ENCODE measurements at regions not wholly inside any gene's neighbourhood (a gene's known extent, or its start where the extent isn't known, plus 50 kb on each side); places are given as distances from the start of the nearest gene placed in this dataset.
"Not testable (repeated sequence)": the region's sequence is repeated elsewhere in the genome, so short reads cannot be mapped to it uniquely, and the experiment has no call there.

DNA sequence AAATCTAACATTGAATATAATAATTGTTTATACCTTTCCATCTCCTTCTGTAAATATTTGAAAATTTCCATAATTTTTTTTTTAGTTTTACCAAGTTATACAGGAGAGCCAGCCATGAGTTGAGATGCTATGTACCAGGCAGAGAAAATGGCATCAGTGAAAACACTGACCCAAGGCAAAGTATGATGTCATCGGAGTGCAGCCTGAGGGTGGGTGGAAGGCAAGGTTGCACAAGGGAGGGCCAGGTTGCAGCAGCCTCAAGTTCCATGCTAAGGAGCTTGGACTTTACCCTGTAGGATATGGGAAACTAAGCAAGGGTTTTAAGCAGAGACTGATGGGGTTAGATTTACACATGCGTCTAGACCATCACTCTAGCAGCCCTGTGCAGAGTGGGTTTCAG lies 441.1 kb downstream of the BCAT1 start:
- DNase-seq (ENCODE audit: low spot score) = no peak

DNA sequence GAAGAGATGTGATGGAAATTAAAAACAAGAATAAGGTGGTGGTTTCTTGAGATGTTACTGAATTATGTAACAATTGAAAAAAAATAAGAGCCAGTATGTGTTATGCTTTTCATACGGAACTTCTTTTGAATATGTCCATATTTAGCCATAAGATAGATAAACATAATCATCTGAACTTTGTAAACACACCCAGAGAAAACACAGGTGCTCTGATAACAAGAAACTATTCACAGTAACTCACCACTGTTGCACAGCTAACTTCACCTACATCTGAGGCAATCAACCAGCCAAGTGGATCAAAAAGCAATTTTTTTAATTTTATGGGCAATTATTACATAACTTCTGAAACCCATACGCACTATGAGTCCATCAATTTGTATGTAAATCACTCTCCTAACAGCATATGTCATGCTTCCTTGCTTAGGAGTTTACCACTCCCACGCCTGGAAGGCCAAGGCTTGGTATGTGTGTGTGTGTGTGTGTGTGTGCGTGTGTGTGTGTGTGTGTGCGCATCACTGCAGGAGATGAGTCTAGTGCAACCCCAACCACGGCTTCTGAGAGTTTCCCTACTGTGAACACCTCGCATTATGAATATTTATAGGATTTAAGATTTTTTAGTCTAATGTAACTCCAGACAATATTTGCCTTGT lies 443.4 kb downstream of the BCAT1 start:
- no peak for DNase-seq (ENCODE audit: low spot score)

DNA sequence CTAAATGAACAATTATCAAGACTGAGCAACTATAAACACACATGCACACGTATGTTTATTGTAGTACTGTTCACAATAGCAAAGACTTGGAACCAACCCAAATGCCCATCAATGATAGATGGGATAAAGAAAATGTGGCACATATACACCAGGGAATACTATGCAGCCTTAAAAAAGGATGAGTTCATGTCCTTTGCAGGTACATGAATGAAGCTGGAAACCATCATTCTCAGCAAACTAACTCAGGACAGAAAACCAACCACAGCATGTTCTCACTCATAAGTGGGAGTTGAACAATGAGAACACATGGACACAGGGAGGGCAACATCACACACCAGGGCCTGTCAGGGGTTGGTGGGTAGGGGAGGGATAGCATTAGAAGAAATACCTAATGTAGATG lies 445.4 kb downstream of the BCAT1 start:
- not testable (repeated sequence) for DNase-seq (ENCODE audit: low spot score)

DNA sequence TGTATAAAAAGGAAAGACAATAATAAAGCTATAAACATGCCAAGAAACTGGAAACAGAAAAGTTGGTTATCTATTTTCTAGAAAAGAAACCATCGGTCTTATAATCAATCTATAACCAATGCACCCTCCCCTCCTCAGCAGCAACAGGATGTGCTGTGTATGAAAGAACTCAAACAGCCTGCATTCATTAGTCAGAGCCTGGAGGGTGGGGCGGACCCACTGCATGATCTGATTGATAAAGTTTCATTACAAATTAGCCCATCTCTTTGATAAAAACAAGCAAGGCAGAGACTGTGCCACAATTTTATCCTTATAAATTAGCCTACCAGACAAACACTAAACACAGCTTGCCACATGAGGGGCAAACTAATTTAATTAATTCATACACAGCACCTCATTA lies 448.1 kb downstream of the BCAT1 start:
- DNase-seq (ENCODE audit: low spot score) = no peak

DNA sequence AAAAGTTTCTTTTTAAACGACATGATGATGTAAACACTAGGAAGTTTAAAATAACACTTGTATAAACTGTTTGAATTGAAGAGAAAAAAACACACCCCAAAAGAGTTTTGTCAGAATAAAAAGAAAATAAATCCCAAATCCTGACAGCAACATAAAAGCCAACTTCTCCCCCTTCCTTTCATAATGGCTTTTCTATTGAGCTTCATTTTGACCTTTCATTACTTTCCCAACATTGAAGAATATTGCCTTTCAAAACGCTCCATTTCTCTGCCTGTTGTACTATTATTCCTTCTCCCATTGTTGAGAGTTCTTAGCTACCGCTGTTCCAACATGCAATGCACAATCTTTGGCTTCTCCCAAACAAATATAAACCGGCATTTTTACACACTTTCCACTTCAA lies 448.5 kb downstream of the BCAT1 start:
- no peak for DNase-seq (ENCODE audit: low spot score)

DNA sequence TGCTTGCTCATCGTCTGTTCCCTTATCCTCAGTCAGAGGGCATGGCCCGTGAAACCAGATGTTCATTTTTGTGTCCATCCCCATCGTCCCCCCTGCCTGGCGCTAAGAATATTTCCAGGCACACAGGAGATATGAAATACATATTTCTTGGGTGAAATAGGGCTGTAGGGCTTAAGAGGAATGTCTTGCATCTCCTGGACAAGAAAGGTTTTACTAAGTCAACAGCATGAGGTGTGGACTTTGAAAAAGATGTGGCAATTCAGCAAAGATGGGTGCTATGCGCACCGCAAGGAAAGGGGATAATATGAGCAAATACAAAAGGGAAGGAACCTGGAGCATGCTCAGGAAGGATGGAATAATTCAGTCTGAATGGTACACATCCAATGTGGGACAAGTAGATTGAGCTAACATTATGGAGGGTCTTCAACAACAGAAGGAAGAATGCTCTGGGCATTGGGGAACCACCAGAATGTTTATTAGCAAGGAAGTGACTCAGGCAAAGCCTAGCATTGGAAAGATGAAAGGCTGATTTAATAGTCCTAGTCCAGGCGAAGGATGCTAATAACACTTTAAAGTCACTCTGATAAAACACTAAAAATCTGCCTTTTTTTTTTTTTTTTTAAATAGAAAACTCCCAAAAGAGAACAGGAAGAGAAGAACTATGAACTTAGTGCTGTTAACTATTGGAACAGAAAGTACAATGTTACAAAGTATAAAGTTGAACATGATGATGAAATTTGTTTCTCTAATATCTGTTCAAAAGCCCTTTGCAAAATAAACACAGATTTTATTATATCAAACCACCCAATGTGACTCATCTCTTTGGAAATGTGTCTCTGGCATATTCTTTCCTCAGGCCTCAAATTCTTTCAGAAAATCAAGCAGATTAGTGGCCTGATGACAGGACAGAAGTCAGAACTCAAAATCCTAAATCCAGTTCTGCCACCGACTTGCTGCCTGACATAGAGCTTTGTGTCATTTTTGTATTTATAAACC lies 449.5 kb downstream of the BCAT1 start:
- no peak for DNase-seq (ENCODE audit: low spot score)

DNA sequence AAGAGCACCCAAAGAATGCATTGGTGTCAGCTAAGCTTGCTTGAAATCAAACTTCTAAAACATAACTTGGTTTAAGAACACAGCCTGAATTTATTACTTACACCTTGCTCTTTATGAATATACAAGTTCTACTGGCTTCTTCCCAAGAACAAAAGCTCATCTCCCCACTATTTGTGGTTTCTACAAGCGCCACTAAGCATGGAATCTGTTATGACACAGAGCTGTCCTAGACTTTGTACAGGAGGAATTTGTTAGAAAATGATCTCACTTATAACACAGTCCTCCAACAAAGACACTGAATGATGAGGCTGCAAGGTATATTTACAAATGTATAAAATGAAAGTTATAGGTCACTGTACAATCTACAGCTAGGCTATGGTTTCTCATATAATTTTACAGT lies 452.1 kb downstream of the BCAT1 start:
- no peak for DNase-seq (ENCODE audit: low spot score)

DNA sequence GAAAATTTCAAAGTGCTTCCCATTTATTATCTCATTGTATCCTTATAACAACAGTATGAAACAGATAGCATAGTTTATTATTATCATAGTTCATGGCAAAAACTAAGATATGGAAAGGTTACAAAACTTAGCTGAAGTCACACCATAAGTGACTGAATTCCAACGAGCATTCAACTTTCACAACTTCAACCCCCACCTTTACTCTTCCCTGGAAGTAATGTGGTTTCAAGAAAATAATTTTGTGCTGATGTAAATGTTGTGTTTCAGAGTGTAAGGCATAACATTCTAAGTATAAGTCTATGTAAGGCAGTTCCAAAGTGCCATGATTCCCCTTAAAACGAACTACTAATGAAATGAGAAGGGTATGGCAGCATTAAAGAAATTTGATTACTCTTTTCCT lies 454.5 kb downstream of the BCAT1 start:
- DNase-seq (ENCODE audit: low spot score) = no peak

DNA sequence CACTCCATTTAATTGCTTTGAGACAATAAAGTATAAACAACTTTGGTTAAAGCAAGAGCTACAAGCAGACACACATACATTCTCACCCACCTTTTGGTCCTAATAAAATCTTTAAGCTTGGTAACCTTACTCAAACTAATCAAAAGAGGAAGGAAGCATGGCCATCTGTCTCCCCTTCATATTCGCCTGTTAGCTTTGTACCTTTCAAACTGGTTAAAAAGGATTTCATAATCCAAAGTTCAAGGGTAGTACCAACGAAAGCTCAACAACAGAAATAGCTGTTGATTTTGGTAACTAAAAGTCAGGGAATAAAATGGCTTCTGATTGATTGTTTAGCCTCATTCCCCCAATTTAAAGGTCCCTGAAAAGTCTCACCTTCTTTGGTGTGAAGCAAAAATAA lies 456.9 kb downstream of the BCAT1 start:
- no peak for DNase-seq (ENCODE audit: low spot score)

DNA sequence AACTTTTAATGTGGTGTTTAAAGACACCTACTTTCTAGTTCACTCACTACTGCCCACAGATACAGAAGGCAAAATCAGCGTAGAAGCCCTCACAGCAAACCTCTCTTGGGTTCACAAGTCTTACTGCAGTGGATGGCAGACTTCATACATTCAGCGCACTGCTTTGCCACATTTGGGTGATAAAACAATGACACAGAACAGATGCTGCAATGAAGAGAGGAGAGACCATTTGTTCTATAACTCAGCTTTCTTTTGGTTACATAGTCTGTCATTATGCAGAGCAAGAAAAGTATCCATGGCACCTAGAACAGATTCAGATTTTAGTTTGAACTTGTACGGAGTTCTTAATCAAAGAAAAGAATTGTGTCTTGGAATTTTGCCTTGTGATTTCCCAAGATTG lies 459.0 kb downstream of the BCAT1 start:
- DNase-seq (ENCODE audit: low spot score) = no peak

DNA sequence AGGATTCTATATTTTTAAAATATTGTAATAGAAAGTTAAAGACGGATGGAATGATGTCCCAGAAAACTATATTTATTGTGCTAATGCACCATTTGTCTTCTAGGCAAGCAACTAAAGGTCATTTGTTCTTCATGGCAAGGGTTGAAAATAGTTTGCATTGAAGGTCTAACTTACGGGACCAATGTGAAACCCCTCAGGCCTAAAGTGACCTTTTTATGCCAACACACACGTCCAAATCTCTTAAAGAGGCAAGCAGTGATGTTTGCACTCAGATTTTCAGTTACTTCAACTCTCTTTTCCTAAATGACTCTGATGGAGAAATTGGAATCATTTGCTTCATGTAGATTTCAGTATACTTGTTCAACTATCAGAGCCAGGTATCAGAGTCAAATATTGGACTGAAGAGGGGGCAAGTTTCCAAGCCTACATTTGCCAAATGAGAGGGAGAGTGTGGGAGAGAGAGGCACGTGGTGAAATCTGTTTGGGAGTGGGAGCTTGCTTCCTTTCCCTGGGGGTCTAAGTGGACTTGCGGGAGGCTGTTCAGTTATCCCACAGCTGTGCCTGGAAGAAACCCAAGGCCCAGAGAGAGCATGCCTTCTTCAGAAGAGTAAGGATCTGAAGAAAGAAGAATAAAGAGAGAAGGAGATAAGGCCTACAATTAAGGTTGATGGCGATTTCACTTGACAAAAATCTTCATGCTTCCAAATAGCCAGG lies 459.8 kb downstream of the BCAT1 start:
- no peak for DNase-seq (ENCODE audit: low spot score)

DNA sequence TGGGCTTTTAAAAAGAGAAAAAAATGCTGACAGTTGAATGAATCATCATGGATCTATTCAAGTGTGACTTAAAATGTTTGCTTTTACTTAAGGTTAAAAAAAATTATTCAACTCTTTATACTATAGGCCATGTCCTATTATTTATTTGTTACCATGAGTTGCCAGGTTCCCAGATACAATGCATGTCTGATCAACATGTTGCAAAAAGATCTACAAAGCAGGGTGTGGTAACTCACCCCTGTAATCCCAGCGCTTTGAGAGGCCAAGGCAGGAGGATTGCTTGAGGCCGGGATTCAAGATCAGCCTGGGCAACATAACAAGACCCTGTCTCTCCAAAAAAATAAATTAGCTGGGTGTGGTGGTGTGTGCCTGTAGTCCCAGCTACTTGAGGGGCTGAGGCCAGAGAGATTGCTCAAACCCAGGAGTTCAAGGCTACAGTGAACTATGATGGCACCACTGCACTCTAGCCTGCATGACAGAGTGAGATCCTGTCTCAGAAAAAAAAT lies 460.8 kb downstream of the BCAT1 start:
- no peak for DNase-seq (ENCODE audit: low spot score)

DNA sequence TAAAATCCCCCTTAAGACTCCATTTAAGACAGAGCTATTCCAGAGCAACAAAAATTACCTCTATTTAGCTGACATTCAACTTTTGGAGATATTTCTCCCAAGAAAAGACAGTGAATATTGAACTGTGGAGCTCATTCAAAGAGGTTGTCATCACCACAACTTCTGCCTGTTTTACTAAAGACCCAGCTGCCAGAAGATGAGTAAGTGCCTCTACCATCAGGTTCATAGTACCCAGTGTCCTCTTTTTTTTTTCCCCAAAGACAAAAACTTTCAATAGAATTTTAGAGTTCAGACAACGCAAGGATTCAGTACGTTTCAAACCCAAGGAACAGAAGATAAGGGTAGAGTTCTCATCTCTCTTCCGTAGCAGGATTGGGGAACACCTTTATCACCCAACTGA lies 461.3 kb downstream of the BCAT1 start:
- DNase-seq (ENCODE audit: low spot score) = no peak

DNA sequence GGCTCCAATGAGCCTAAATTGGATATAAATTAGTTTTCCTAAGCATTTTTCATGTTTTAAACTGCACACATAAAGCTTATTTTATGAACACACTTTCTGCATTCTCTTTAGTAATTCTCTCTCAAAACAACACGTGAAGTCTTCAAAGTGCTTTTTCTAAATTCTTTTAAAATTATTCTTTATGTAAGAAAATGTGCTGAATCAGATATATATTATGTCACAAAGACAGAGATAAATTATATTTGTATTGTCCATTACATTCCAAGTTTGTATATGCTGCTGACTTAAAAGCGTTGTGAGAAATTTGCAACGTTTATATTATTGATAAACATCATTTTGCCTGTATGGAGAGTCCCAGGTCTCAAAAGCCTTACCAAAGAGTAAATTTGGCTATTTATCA lies 465.2 kb downstream of the BCAT1 start:
- no peak for DNase-seq (ENCODE audit: low spot score)

DNA sequence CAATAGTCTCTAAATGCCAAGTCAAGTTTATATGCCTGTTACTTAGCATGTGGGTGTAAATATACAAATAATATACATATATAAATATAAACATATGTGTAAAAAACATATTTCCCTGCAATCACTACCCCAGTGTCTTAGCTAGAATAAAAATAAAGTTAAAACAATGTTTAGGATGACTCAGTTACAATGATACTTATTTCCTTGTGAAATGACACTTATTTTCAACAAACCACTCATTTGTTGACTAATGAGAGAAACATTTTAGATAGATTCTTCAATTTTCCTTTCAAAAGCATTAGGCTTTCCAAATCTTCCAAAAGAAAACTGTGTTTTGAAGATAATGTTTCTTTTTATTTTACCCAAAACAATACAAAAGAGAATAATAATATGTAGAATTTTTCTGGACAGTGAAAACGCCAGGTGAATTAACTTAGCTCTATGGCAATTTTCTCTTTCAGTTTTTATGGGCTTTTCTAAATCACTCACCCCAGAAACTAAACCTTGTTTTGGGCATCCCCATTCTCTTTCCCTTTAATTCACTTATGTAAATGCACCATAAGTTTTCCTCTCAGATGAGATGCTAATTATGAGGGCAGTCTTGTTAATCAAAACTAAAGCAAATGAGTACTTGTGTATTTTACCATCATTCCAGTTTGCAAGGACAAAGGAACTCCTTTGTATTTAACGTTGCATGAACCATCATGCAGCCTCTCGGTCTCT lies 465.9 kb downstream of the BCAT1 start:
- DNase-seq (ENCODE audit: low spot score) = no peak

DNA sequence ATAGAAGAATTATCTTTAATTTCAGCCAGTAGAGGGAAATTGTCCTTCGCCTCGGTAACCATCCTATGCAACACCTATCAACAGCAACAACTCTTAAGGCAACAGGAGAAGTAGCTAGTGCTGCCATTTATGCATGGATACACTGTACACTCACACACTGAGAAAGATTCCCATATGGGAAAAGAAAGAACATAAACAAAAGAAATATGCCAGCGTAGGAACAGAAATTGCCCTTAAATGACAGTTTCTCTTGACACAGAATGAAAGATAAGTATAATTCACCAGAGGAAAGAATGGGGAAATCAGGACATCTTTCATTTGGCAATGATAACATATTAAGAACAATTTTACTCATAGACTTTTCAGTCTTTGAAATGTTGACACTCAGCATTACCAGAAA lies 466.9 kb downstream of the BCAT1 start:
- DNase-seq (ENCODE audit: low spot score) = no peak

DNA sequence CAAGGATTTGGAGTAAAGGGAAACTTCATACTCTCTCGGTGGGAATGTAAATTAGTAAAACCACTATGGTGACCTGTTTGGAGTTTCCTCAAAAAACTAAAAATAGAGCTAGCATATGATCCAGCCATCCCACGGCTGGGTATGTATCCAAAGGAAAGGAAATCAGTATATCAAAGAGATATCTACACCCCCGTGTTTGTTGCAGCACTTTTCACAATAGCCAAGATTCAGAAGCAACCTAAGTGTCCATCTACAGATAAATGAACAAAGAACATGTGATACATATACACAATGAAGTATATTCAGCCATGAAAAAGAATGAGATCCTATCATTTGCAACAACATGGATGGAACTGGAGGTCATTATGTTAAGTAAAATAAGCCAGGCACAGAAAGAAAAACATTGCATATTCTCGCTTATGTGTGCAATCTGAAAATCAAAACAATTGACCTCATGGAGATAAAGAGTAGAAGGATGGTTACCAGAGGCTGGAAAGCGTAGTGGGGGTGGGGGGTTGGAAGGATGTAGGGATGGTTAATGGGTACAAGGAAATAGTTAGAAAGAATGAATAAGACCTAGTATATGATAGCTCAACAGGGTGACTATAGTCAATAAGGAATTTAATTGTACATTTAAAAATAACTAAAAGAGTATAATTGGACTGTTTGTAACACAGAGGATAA lies 468.0 kb downstream of the BCAT1 start:
- DNase-seq (ENCODE audit: low spot score) = no peak

DNA sequence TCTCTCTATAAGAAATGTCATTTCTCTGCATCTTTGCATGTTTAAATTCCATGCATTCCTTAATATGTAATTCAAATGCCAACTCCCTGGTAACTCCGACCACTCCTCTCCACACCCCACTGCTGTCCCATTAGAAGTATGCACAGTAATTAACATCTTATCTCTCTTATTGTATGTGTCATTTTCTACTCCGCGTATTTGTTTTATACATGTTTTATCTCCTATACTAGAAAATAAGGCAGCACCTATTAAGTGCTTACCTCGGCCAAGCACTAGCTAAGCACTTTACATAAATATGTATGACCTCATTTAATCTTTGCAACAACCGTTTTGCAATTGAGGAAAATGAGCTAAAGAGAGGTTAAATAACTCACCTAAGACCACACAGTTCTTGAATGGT lies 469.8 kb downstream of the BCAT1 start:
- DNase-seq (ENCODE audit: low spot score) = no peak

DNA sequence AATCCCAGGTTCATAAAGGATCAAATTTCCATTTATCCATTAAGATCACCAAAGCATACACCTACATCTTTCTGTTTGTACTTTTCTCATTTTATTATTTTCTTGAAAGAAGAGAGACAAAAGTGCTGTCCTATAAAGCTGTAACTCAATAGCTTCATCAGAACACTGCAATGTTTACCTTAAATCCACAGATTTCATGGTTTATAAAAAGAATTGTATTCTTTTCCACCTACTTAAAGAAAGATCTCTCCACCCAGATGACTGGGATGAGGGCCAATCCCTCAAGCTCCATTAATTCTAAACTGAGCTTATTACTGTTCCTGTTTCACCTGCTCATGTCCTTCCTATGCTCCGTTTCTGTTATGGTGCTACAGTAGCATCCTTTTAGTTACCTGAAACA lies 470.6 kb downstream of the BCAT1 start:
- no peak for DNase-seq (ENCODE audit: low spot score)

DNA sequence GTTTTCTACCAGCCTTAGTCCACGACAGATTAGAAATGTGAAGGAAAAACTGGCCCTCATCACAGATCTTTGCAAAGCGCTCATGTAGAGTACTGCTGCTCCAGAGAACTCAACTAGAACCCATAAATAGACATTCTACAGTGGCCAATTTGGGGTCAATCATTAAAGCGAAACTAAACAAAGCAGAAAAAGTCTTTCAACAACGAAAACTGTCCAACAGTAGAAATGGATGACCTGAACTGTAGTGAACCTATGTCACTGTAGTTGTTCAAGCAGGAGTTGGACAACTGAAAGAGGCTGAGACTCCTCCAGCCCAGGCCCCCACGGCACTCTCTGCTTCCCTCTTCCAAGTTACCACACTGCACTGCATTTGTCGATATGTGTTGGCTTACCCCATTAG lies 472.6 kb downstream of the BCAT1 start:
- DNase-seq (ENCODE audit: low spot score) = no peak

DNA sequence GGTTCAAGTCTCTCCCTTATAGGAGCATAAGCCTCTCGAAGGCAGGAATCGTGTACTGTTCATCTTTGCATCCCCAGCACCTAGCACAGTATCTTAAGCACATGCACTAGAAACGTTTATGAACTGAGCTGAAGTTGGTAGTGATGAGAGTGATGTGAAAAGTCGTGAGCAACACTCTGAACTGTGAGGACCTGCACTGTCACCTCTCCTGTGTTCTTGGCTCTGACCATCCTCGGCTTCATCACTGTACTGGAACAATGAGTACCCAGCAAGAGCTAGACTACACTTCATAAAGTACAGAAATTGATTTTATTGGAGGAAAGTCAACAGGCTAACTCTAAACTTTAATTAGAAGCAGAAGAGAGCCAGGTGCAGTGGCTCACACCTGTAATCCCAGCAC lies 473.6 kb downstream of the BCAT1 start:
- no peak for DNase-seq (ENCODE audit: low spot score)
